ENCODE measurements at regions not wholly inside any gene's neighbourhood (a gene's known extent, or its start where the extent isn't known, plus 50 kb on each side); places are given as distances from the start of the nearest gene placed in this dataset.

DNA sequence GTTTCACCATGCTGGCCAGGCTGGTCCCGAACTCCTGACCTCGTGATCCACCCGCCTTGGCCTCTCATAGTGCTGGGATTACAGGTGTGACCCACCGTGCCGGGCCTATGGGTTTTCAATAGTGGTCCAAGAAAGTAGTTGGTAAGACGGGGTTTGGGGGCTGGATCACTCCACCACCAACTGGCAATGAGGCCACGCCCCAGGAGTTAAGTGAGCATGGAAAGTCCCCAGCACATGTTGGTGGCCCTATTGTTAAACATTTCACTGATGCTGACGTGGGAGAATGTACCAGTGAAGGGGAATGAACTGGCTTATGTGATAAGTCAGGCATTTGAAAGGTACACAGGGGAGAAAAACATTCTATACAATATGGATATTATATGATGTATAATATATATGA lies 80.4 kb downstream of the CHRD start:
- DNase-seq (ENCODE audit: low read depth): no peak
- no peak overlapping the region for H3K4me3 ChIP-seq (ENCODE audit: low read depth, low read length)
- TF ChIP-seq, protein P1, sequence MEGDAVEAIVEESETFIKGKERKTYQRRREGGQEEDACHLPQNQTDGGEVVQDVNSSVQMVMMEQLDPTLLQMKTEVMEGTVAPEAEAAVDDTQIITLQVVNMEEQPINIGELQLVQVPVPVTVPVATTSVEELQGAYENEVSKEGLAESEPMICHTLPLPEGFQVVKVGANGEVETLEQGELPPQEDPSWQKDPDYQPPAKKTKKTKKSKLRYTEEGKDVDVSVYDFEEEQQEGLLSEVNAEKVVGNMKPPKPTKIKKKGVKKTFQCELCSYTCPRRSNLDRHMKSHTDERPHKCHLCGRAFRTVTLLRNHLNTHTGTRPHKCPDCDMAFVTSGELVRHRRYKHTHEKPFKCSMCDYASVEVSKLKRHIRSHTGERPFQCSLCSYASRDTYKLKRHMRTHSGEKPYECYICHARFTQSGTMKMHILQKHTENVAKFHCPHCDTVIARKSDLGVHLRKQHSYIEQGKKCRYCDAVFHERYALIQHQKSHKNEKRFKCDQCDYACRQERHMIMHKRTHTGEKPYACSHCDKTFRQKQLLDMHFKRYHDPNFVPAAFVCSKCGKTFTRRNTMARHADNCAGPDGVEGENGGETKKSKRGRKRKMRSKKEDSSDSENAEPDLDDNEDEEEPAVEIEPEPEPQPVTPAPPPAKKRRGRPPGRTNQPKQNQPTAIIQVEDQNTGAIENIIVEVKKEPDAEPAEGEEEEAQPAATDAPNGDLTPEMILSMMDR (conservative IDR thresholded peaks at IDR 0.05; ENCODE audit: low read depth, low read length): no peak

DNA sequence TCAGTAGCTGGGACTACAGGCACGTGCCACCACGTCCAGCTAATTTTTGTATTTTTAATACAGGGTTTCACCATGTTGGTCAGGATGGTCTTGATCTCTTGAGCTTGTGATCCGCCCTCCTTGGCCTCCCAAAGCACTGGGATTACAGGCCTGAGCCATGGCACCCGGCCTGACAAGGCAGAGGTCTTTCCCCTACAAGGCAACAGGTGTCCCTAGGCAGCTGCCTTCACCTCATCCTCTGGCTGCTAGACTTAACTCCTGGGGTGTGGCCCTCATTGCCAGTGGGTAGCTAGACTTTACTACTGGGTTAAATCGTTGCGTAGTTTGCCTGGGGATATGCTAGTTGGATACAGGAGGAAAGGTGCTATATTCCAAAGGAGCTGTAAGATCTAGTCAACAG lies 81.4 kb downstream of the CHRD start:
- TF ChIP-seq, protein P1 (conservative IDR thresholded peaks at IDR 0.05; ENCODE audit: low read depth, low read length): no peak
- DNase-seq (ENCODE audit: low read depth): no peak
- no peak overlapping the region for H3K4me3 ChIP-seq (ENCODE audit: low read depth, low read length)

DNA sequence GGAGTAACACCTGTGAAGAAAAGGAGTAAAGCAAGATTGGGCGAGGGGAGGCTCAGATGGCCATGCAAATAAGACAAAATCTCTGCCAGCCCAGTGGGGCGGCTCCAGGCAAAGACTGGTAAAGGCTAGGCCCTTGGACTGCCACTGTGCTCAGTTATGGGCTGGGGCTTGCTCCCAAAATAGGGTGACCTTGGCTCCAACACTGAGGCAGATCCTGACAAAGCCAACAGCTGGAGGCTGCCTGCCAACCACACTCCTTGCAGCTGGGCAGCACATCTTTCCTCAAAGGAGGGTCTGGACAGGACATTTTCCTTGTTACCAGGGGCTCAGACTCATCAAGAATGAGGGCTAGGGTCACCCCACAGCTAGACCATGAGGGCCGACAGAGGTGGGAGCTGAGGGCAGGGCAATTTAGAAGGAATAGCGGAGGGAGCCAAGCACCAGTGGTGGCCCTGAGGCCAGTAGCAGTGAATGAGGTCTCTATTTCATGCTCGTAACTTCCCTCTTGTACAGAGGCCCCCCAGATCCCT lies 86.1 kb downstream of the CHRD start:
- H3K4me3 ChIP-seq (ENCODE audit: low read depth, low read length): no peak overlapping the region
- TF ChIP-seq, protein P1 (conservative IDR thresholded peaks at IDR 0.05; ENCODE audit: low read depth, low read length): no peak
- no peak for DNase-seq (ENCODE audit: low read depth)

DNA sequence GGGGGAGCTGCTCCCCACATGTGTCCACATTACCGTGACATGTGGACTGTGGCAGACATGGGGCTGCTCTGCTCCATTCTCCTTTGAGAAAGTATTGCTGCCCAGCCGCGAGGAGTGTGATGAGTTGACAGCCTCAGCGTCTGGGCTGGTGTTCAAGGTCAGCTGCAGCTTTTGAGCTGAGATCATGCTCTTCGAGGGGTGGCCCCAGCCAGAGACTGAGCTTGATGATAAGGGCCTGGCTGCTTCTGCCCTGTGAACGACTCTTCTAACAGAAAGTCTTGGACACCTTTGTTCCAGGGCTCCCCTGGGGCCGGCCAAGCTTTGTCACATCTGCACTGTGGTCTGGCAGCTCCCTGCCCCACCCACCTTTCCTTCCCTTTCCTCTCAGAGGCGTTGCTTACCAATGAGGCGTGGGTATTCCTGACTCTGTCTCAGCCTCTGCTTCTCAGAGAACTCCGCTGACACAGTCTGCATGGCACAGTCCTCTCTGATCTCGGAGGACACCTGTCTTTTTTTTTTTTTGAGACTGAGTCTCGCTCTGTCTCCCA lies 86.6 kb downstream of the CHRD start:
- TF ChIP-seq, protein P1 (conservative IDR thresholded peaks at IDR 0.05; ENCODE audit: low read depth, low read length): no peak
- H3K4me3 ChIP-seq (ENCODE audit: low read depth, low read length): no peak overlapping the region
- DNase-seq (ENCODE audit: low read depth): no peak

DNA sequence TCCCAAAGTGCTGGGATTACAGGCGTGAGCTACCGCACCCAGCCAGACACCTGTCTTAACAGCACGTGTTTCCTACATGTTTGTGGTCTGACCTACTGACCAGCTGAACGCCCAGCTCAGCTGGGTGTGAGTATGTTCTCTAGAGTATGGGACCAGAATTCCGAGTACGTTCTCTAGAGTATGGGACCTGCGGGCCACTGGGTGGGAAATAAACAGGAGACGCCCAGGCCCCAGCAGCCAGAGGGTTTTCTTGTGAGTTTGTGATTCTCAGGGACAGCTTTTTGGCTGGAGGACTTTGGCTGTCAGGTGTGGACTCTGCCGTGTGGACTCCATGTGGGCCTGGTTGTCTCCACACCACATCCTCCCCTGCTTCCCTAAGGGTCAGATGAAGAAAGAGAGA lies 87.3 kb downstream of the CHRD start:
- TF ChIP-seq, protein P1 (conservative IDR thresholded peaks at IDR 0.05; ENCODE audit: low read depth, low read length): no peak
- no peak overlapping the region for H3K4me3 ChIP-seq (ENCODE audit: low read depth, low read length)
- no peak for DNase-seq (ENCODE audit: low read depth)

DNA sequence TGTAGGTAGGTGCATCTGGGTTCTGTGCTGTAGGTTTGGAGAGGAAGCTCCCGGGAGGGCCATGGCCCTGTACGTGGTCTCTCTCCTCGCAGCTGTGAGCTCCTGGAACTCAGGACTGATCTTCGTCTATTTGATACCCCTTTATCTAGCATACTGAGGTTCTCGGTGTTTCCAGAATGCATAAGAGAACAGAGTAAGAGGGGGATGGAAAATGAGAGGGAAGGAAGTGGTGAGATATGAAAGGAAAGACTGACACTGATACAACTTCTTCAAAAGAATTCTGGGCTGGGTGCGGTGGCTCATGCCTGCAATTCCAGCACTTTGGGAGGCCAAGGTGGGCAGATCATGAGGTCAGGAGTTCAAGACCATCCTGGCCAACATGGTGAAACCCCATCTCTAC lies 90.7 kb downstream of the CHRD start:
- H3K4me3 ChIP-seq (ENCODE audit: low read depth, low read length): no peak overlapping the region
- DNase-seq (ENCODE audit: low read depth): no peak
- TF ChIP-seq, protein P1 (conservative IDR thresholded peaks at IDR 0.05; ENCODE audit: low read depth, low read length): no peak

DNA sequence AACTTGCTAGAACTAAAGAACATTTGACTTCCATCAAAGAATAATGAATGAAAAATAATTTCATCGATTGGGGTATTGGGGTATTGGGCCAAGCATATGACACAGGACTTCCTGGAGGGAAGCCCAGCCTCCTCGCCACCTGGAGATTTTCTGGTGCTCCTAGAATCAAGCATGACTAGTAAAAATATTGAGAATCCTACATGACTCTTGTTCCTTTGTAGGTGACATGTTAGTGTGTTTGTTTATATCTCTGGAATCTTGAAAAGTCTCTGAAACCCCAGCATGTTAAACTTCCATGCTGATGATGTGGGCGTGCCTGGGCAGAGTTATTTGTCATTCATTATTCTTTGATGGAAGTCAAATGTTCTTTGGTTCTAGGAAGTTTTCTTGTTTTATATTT lies 90.1 kb upstream of the EPHB3 start:
- TF ChIP-seq, protein P1 (conservative IDR thresholded peaks at IDR 0.05; ENCODE audit: low read depth, low read length): no peak
- no peak overlapping the region for H3K4me3 ChIP-seq (ENCODE audit: low read depth, low read length)
- no peak for DNase-seq (ENCODE audit: low read depth)

Measured in epithelial cell of proximal tubule (primary cell).